ENCODE measurements at regions not wholly inside any gene's neighbourhood (a gene's known extent, or its start where the extent isn't known, plus 50 kb on each side); places are given as distances from the start of the nearest gene placed in this dataset.

GRCh38 chr4:188532751-188533150 is 393.5 kb downstream of the TRIML1 start:
- DNase-seq (ENCODE audit: low read depth in 4 of 4, low spot score in 3 of 4), result no peak

GRCh38 chr4:188534297-188534696 is 395.1 kb downstream of the TRIML1 start:
- no peak for DNase-seq (ENCODE audit: low read depth in 4 of 4, low spot score in 3 of 4)

- peak in 1 of 4 donors; percentile 12 for DNase-seq (ENCODE audit: low read depth in 4 of 4, low spot score in 3 of 4)
These were observed 395.7 kb downstream of the TRIML1 start for GRCh38 chr4:188534917-188535316.

GRCh38 chr4:188536826-188537225 is 397.6 kb downstream of the TRIML1 start:
- DNase-seq (ENCODE audit: low read depth in 4 of 4, low spot score in 3 of 4), result no peak

- DNase-seq (ENCODE audit: low read depth in 4 of 4, low spot score in 3 of 4), result peak in 2 of 4 donors; percentile 9 to 15
These were observed 411.1 kb downstream of the TRIML1 start for GRCh38 chr4:188550296-188550695.

GRCh38 chr4:188551156-188551555 is 411.9 kb downstream of the TRIML1 start:
- no peak for DNase-seq (ENCODE audit: low read depth in 4 of 4, low spot score in 3 of 4)

- DNase-seq (ENCODE audit: low read depth in 4 of 4, low spot score in 3 of 4), result no peak
These were observed 413.6 kb downstream of the TRIML1 start for GRCh38 chr4:188552741-188553275.

- no peak for DNase-seq (ENCODE audit: low read depth in 4 of 4, low spot score in 3 of 4)
These were observed 415.2 kb downstream of the TRIML1 start for GRCh38 chr4:188554413-188554812.

GRCh38 chr4:188573104-188573503 is 433.9 kb downstream of the TRIML1 start:
- DNase-seq (ENCODE audit: low read depth in 4 of 4, low spot score in 3 of 4), result no peak

- no peak for DNase-seq (ENCODE audit: low read depth in 4 of 4, low spot score in 3 of 4)
These were observed 439.4 kb downstream of the TRIML1 start for GRCh38 chr4:188578657-188579056.

GRCh38 chr4:188596021-188596420 is 456.8 kb downstream of the TRIML1 start:
- no peak for DNase-seq (ENCODE audit: low read depth in 4 of 4, low spot score in 3 of 4)

GRCh38 chr4:188603646-188604045 is 464.4 kb downstream of the TRIML1 start:
- DNase-seq (ENCODE audit: low read depth in 4 of 4, low spot score in 3 of 4), result no peak

- no peak for DNase-seq (ENCODE audit: low read depth in 4 of 4, low spot score in 3 of 4)
These were observed 467.4 kb downstream of the TRIML1 start for GRCh38 chr4:188606635-188607034.

- DNase-seq (ENCODE audit: low read depth in 4 of 4, low spot score in 3 of 4), result no peak
These were observed 471.9 kb downstream of the TRIML1 start for GRCh38 chr4:188611143-188611542.

GRCh38 chr4:188612659-188613058 is 473.4 kb downstream of the TRIML1 start:
- no peak for DNase-seq (ENCODE audit: low read depth in 4 of 4, low spot score in 3 of 4)

- no peak for DNase-seq (ENCODE audit: low read depth in 4 of 4, low spot score in 3 of 4)
These were observed 474.7 kb downstream of the TRIML1 start for GRCh38 chr4:188613976-188614375.

- DNase-seq (ENCODE audit: low read depth in 4 of 4, low spot score in 3 of 4), result no peak
These were observed 480.4 kb downstream of the TRIML1 start for GRCh38 chr4:188619456-188620149.

GRCh38 chr4:188620608-188621007 is 481.4 kb downstream of the TRIML1 start:
- DNase-seq (ENCODE audit: low read depth in 4 of 4, low spot score in 3 of 4), result no peak

- no peak for DNase-seq (ENCODE audit: low read depth in 4 of 4, low spot score in 3 of 4)
These were observed 484.1 kb downstream of the TRIML1 start for GRCh38 chr4:188623314-188623854.

GRCh38 chr4:188624370-188624769 is 485.1 kb downstream of the TRIML1 start:
- no peak for DNase-seq (ENCODE audit: low read depth in 4 of 4, low spot score in 3 of 4)

GRCh38 chr4:188627892-188628291 is 488.7 kb downstream of the TRIML1 start:
- DNase-seq (ENCODE audit: low read depth in 4 of 4, low spot score in 3 of 4), result no peak

GRCh38 chr4:188639479-188640100 is 500.3 kb downstream of the TRIML1 start:
- no peak for DNase-seq (ENCODE audit: low read depth in 4 of 4, low spot score in 3 of 4)
